Activated T-helper 9 cell treated with anti-CD3 and anti-CD28 coated beads, Interleukin-2, amount 50 U/mL, for 16 hours (primary cell): ENCODE measurements at regions not wholly inside any gene's neighbourhood (a gene's known extent, or its start where the extent isn't known, plus 50 kb on each side); places are given as distances from the start of the nearest gene placed in this dataset.

Experiments used
- DNase-seq: peaks from one replicate; pipeline ENCODE4 v3.0.0-alpha.2; 2020; ENCODE audit warnings: low read depth

GRCh38 chr2:9137379-9138150, 69.0 kb upstream of the ASAP2 start:
- DNase-seq, result no peak

GRCh38 chr2:9135822-9136558, 70.6 kb upstream of the ASAP2 start:
- no peak for DNase-seq

GRCh38 chr2:9127316-9127715, 79.3 kb upstream of the ASAP2 start:
- no peak for DNase-seq

GRCh38 chr2:9126540-9126939, 80.1 kb upstream of the ASAP2 start:
- no peak for DNase-seq

GRCh38 chr2:9124231-9124741, 82.3 kb upstream of the ASAP2 start:
- DNase-seq, result no peak

GRCh38 chr2:9123069-9123468, 83.5 kb upstream of the ASAP2 start:
- no peak for DNase-seq

- DNase-seq, result no peak
Measured at GRCh38 chr2:9122367-9122766, 84.2 kb upstream of the ASAP2 start.

- no peak for DNase-seq
Measured at GRCh38 chr2:9118383-9118960, 88.1 kb upstream of the ASAP2 start.

- DNase-seq, result no peak
Measured at GRCh38 chr2:9115229-9115628, 91.4 kb upstream of the ASAP2 start.

- DNase-seq, result no peak
Measured at GRCh38 chr2:9114458-9114857, 92.2 kb upstream of the ASAP2 start.

GRCh38 chr2:9113916-9114315, 92.7 kb upstream of the ASAP2 start:
- no peak for DNase-seq

GRCh38 chr2:9113262-9113661, 93.3 kb upstream of the ASAP2 start:
- no peak for DNase-seq

- no peak for DNase-seq
Measured at GRCh38 chr2:9112079-9112721, 94.4 kb upstream of the ASAP2 start.

GRCh38 chr2:9110893-9111569, 95.6 kb upstream of the ASAP2 start:
- no peak for DNase-seq

- DNase-seq, result no peak
Measured at GRCh38 chr2:9110346-9110884, 96.2 kb upstream of the ASAP2 start.

- no peak for DNase-seq
Measured at GRCh38 chr2:9109871-9110270, 96.7 kb upstream of the ASAP2 start.

- no peak for DNase-seq
Measured at GRCh38 chr2:9108210-9108967, 98.2 kb upstream of the ASAP2 start.

GRCh38 chr2:9107168-9108025, 99.2 kb upstream of the ASAP2 start:
- no peak for DNase-seq

- no peak for DNase-seq
Measured at GRCh38 chr2:9106338-9107167, 100.1 kb upstream of the ASAP2 start.
